SIG-M5 (cell line): ENCODE measurements at regions not wholly inside any gene's neighbourhood (a gene's known extent, or its start where the extent isn't known, plus 50 kb on each side); places are given as distances from the start of the nearest gene placed in this dataset.
"Not testable (repeated sequence)": the region's sequence is repeated elsewhere in the genome, so short reads cannot be mapped to it uniquely, and the experiment has no call there.

Experiments used
- DNase-seq: peaks from one replicate; lab custom pipeline; 2025; lab: John Stamatoyannopoulos, UW

DNA sequence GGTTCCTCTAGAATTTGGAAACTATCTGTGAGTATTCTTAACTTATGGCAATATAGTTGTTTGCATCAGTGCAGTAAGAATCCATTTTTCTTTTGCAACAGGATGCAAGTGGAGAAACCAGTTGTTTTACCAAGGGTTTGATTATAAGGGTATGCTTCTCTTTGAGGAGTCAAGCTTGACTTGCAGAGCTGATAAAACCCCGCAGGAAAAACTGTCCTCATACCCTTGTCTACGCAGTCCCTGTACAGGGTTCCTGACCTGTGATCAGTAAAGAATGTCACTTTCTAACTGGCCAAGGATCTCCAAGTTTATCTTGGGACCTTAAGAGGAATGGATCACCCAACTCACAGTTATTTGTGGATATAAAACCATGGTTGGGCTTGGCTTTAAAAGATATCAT lies 161.1 kb upstream of the OLIG3 start:
- DNase-seq = no peak

DNA sequence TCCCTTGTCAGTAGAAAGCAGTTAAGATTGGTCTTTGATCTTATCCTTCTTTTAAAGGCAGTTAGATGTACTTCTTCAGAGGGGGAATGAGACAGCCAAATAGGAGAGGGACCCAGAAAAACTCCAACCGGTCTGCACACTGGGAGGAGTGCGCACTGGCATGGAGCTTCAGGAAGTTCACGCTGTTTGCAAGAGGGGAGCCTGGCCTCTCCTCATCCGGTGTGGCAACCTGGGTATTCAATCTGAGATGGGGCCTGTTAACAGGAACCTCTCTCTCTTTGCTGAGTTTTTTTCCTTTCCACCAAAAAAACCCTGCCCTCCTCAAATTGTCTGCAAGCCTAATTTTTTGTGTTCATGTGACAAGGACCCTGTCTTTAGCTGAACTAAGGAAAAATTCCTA lies 162.5 kb upstream of the OLIG3 start:
- no peak for DNase-seq

DNA sequence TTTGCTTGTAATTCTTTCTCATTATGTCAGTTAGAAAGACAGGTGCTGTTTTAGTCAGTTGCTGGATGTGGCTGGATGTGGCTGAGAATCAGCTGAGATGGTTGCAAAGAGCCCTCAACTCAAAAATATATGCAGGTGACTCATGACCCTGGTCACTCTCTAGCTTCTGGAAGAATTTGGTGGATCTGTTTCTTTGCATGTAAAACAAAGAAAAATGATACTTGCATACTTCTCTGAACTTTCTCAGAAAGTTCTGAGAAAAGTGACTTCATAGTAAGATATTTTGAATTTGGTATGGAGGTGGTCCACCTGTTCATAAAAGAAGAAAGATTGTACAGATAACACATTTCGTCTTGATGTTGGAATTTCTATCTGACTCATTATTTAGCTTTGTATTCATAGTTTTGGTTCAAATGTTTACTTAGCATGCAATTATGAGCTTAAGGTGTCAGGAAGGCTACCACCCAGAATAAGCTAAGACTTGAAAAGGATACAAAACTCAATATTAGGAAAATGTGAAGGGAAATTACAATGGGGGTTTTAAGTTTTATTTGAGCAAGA lies 163.2 kb upstream of the OLIG3 start:
- no peak for DNase-seq

DNA sequence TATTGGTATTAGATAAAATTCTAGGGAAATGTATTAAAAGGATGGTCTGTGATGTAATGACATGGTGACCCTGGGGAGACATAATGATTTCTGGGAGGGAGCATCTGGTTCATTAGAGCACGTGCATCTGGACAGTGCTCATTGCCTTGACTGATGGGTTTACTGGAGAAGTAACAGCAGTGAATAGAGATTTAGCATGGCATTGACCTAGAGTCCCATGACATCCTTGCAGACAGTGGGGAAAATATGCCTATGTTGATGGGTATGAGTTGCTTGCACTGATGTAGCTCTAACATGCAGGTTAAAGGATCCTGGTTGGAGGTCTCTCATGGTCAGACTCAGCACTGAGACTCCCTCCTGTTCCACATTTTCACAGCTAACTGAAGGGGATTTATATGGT lies 164.1 kb upstream of the OLIG3 start:
- no peak for DNase-seq

DNA sequence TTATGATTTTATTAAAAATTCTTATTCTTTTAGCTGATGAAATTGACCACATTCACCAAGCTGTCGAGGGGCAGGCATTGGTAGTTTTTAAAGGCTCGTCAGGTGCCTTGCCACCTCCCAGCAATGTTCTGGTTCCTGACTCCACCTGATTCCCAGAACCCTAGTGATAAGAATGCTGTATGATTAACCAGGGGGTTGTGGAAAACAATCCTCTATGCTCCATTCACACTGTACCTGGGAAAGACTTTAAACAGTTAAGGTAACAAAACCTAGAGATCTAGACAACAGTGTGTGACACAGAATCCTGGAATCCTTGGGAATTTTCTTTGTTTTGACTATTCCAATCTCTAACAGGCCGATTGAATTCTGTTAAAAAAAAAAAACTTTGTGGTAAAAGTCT lies 165.7 kb upstream of the OLIG3 start:
- no peak for DNase-seq

DNA sequence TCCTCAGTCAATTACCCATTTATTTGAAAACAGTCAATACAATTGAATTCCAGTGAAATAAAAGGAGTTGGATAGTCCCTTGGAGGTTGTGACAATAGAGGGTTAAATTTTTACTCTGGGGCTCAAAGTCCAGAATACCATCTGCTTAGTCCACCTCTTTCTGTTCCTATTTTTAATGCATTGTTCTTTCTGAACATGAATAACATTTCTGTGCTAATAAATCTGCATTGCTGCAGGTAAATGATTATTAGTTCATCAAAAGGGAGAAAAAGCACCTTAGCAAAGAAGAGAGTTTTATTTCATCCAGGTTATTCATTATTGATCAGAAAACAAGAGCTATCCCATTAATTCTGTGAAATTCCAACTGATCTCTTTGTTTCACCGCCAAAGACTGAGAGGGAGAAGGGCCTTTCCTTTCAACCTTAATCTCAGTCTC lies 166.1 kb upstream of the OLIG3 start:
- DNase-seq = no peak

DNA sequence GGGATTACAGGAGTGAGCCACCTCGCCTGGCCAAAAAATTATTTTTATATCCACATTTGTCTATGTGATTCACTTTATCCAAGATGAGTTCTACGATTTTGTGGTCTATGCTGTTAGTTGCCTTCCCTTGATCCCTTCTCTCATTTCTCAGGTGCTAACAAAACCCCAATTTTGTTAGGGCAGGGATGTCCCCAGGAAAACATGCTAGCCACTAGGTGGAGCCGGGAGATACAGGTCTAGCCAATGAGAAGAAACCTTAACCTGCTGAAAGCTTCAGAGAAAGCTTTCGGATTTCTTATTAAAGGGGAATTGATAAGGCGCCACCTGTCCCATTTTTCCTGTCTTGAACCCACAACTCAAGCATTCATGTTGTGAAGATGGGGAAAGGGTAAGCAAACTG lies 167.4 kb upstream of the OLIG3 start:
- no peak for DNase-seq

DNA sequence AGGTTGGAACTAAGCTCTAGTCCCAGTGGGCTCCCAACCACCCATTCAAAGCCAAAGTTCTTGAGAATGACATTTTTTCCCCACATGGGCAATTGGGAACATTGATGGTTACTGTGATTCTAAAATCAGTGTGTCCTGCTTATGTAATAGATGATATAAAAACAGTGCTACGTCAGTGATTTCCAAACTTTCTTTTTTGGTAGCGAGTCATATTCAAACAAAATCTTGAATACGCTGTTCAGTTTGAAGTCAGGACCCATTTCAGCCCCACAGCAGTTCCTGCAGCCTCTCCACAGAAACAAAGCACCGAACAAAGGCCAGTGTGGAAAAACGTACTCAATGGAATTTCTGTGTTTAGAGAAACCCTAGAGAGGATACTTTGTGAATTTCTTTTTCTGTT lies 170.0 kb upstream of the OLIG3 start:
- no peak for DNase-seq

DNA sequence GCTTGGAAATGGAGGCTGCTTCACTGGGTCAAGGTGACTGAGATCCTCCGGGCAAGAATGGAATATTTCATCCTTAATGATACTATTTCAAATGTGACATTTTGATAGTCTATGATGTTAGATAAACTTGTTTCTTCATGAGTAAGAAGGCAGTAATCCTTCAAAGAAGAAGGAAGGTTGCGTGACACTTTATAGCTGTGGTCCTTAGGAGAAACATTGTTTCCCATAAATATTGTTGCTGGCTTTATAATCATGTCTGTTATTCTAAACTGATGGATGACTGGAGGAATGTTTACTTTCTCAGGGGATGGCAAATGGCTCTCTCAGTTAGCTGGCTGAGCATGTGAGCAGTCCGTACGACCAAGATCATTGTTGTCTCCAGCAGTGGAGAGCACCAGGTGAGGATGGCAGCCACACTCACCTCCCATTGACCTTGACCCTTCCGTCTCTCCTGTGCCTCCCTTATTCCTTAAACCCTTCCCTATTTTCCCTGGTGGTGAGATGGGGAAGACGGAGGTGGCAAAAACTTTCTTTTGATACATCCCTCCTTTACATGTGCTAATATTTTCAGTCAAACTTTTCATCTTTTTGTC lies 171.2 kb upstream of the OLIG3 start:
- no peak for DNase-seq

DNA sequence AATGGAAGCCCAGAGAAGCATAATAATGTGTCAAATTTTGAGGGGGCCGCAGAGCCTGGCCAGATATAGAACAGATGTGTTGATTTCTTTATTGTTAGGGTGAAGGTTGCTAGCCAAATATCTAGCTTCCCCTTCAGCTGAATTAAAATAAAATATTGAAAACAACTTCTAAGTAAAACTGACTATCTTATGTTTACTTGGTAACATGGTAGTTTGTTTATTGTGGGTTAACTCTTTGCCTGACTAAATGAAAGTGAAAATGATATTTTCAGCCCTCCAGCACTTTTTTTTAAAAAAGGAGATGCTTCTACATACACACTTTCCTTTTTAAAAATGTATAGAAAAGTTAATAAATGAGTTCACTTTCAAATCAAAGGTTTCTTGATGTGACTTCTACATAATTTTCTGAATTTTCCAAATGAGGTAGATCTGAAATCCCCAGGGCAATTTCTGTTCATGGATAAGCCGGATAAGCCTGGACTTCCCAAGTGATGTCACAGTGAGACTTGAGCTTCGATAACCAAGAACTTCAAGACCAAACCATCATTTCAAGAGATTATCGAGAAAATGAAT lies 172.1 kb upstream of the OLIG3 start:
- DNase-seq = no peak

DNA sequence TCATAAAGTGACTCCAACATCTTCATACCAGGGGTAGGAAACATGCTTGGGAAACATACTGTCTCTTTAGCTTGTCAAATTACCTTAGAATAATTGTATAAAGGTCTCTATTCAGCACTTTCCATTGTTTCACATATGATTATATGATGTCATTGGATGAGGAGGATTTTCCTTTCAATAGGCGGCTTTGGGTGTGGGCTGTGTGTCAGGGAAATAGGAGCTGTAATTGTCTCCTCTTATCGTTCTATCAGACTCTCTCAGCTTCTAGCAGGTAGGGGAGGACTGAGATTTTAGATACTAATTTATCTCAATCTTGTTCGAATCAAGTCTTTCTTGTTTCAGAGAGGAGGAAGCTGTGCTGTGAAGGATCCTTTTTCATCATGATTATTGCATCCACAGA lies 179.4 kb upstream of the OLIG3 start:
- DNase-seq = no peak

DNA sequence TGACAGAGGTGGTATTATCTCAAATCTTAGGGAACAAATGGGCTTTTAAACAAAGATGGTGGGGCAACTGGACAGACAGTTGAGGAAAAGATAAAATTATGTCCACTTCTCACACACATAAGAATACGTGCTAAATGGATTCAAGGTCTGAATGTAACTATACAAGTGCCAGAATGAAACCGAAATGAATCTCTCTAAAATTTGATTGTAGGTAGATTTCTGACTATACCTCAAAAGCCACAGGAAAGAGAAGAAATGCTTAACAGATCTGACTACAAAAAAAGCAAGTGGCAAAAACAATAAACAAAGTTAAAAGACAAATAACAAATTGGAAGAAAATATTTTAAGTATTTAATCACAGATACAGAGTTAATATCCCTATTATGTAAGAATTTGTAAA lies 182.7 kb upstream of the OLIG3 start:
- no peak for DNase-seq

DNA sequence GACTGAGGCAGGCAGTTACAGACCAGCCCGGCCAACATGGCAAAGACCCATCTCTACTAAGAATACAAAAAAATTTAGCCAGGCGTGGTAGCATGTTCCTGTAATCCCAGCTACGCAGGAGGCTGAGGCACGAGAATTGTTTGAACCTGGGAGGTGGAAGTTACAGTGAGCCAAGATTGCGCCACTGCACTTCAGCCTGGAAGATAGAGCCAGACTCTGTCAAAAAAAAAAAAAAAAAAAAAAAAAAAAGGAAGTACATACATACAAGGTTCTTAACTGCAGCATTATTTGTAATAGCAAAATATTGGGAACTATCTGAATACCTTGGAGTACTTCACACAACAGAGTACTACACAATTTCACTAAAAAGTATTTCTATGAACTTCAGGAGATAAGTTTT lies 183.5 kb upstream of the OLIG3 start:
- peak; percentile 10 for DNase-seq

DNA sequence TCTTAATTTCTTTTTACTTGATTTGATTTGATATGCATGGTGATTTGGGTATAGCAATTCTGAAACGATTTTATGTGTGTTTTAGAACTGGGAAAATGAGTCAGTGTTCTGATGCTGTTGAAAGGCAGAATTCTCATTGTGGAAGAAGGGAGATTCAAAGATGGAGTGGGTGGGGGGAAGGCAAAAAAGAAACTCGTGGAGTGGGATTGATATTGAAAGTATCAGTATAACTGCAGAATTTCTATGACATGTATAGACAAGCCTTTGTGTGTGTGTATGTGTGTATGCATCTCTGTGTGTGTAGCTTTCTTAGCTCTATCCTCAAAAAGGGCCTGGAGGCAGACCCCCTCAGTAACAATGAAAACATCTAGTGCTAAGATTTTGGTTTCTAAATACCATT lies 184.3 kb upstream of the OLIG3 start:
- no peak for DNase-seq

DNA sequence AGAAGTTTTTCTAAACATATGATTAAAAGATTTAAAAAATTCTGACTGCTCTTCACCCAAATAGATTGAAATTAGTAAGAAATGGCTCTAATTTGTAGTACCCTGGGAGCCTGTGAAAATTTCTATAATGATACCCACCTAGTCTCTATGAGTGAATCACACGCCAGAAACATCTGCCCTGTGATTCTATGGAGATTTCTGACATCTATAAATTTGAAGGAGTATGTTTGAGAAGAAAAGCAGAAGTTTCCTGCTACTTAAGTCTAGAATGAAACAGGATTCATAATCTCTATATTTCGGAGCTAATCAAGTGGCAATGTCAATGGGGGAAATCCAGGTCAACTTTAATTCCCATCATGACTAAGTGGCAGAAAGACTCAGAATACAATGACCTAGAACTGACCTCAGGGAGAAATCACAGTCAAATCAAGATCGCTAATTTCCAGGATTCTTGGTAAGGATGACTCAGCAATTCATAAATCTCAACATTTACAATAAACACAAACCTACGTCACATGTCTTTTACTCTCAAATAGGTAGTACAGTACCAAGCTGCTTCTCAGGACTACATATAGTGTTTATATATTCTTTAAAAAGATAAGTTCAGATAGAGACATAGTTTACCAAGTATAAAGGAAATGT lies 186.2 kb upstream of the TNFAIP3 start:
- no peak for DNase-seq

DNA sequence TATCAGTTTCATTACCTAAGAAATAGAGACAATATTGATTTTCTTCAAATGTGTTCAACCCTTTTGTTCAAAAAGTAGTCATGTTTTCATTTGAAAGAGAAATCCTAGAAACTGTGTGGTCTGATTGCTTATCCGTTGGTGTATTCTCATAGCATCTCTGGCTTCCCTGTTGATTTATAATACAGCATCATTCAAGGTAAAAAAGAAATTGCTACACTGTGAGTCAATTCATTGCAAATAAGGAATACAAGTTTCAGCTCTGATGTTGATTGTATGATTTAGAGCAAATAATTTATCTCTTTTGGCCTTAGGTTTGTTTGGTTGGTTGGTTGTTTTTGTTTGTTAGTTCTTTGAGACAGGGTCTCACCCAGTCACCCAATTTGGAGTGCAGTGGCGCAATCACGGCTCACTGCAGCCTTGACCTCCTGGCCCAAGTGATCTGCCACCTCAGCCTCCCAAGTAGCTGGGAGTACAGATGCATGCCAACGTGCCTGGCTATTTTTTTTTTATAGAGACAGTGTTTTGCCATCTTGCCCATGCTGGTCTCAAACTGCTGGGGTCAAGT lies 185.5 kb upstream of the TNFAIP3 start:
- DNase-seq = no peak

DNA sequence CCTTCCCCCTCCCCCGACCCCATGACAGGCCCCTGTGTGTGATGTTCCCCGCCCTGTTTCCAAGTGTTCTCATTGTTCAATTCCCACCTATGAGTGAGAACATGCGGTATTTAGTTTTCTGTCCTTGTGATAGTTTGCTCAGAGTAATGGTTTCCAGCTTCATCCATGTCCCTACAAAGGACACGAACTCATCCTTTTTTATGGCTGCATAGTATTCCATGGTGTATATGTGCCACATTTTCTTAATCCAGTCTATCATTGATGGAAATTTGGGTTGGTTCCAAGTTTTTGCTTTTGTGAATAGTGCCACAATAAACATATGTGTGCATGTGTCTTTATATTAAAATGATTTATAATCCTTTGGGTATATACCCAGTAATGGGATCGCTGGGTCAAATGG lies 184.4 kb upstream of the TNFAIP3 start:
- not testable (repeated sequence) for DNase-seq

DNA sequence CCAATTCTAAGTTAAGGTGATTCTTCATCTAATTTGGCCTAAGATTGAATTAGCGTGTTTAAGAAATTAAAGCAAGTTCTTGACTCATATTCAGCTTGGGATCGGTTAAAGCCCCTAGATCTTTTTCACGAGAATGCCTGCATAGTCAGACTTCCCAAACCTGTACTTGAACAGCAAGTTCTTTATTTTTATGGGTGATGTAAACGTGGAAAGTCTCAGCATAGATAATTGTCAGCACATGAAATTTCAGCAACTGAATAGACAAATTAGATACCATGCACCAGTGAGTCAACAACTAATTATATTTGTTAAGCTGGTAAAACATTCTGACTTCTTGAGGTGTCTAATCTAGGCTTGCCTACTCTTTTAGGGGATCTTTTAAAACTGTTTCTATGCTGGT lies 183.1 kb upstream of the TNFAIP3 start:
- no peak for DNase-seq

DNA sequence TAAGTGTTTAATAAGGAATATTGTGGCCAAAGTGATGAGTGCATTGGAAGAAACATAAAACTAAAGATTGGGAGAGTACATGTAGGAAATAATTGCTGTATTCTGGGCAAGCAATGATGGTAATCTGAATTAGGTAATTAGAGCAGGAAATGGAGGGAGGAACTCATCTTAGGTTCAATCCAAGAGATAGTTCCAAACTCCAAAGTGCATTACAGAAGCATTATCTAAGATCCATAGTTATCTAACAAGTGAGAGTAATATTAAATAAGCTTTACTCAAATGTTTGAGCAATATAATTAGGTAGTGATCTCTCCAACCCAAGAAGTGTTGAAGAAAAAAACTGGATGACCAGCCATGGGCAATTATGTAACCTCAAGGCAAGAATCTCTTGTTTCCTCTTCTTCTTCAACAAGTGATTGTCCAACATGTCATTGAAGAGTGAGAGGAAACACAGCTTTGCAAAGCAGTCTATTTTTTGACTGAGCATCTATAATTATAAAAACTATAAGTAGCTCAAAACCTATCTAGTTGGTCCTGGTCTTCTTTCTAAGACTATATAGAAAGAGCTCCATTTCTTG lies 181.2 kb upstream of the TNFAIP3 start:
- no peak for DNase-seq

DNA sequence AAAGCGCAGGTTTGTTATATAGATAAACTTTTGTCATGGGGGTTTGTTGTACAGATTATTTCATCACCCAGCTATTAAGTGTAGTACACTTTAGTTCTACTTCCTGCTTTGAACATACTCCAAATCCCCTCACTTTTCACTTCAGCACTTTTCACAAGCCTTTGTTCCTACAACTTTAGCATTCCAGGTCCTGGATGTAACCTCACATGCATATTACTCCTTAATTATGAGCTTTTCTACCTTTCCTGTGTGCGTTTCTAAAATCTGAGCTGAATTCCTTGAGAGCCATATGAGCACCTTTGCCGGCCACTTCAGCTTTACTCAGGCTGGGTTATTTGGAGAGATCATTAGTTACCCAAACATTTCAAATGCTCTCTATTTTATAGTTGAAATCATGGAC lies 179.2 kb upstream of the TNFAIP3 start:
- no peak for DNase-seq

DNA sequence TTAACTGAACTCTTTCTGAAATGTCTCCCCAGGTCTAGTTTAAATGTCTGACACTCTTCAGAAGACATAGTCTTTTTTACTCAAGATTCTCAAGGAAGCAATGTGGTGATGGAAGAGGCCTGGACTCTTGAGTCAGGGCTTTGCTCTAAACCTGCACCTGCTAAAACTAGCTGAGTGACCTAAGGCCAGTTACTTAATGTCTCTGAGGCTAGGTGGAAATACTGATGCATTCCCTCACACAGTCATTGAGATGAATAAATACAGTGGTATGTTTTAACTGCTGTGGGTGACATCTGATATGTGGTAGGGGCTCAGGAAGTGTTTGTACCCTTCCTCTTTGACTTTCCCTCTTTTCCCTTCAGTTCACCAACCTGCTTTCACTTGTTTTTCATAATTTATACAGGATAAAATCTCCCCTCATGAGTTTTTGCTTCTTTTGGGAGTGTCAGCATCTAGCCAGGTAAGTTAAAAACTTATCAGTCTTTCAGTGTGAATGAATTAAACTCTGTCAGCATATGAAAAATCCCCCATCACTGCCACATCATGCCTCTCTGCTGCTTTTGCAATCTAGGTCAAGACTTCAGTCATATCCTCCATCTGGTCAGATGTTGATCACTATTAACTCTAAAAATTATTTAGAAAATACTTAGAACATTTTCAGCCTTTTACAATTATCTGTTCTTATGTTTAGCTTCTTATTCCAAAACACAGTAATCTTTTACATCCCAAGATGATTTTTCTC lies 178.7 kb upstream of the TNFAIP3 start:
- no peak for DNase-seq

DNA sequence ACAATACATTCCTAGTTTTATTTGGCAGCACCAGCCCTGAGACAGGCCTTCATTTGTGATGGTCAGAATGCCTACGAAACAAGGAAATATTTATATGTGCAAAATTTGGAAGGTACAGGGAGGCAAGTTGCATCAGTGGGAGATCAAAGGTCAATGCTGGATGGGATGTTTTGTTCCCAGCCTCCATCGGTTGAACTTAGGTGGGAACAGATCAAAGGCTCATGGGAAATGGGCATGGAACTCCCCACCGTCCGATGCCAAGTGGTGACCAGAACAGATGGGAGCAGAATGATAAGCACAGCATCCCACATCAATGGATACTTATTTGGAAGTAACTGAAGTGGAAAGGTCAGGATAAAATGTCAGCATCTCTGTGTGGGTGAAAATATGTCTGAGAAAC lies 177.7 kb upstream of the TNFAIP3 start:
- no peak for DNase-seq
